NB4 (cell line): ENCODE measurements at regions not wholly inside any gene's neighbourhood (a gene's known extent, or its start where the extent isn't known, plus 50 kb on each side); places are given as distances from the start of the nearest gene placed in this dataset.

Experiments used
- POLR2A ChIP-seq: IDR thresholded peaks from 2 replicates; pipeline ENCODE4 v1.6.1; 2011; ENCODE audit warnings: mild to moderate bottlenecking; ENCODE audit not compliant: insufficient read length; ENCODE audit errors: extremely low read depth
- TF ChIP-seq, protein P1 (sequence below): IDR thresholded peaks from one replicate; pipeline ENCODE4 v1.5.1; 2012; ENCODE audit warnings: low read depth, low read length
- TF ChIP-seq, protein P2 (sequence below): IDR thresholded peaks from 2 replicates; pipeline ENCODE4 v1.6.1; 2011; ENCODE audit warnings: low read depth, low read length

DNA sequence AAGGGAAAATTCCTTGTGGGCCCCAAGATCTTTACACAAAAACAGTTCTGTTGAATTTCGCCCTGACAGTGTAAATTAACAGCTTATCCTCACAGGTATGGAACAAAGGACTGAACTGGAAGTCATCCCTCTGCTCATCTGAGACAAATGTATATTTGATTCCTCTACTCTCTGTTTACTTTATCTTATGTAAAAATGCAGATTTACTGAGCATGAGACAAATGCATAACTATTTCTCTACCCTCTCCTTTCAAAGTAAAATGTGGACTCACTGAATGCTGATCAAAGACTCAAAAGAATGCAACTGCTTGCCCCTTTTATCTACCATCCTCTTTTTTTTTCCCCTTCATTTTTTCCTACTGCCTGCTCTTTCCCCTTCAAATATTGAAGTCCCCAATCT, 98.6 kb upstream of the CRBN start:
- TF ChIP-seq, protein P1, sequence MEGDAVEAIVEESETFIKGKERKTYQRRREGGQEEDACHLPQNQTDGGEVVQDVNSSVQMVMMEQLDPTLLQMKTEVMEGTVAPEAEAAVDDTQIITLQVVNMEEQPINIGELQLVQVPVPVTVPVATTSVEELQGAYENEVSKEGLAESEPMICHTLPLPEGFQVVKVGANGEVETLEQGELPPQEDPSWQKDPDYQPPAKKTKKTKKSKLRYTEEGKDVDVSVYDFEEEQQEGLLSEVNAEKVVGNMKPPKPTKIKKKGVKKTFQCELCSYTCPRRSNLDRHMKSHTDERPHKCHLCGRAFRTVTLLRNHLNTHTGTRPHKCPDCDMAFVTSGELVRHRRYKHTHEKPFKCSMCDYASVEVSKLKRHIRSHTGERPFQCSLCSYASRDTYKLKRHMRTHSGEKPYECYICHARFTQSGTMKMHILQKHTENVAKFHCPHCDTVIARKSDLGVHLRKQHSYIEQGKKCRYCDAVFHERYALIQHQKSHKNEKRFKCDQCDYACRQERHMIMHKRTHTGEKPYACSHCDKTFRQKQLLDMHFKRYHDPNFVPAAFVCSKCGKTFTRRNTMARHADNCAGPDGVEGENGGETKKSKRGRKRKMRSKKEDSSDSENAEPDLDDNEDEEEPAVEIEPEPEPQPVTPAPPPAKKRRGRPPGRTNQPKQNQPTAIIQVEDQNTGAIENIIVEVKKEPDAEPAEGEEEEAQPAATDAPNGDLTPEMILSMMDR: no peak
- no peak for TF ChIP-seq POLR2A
- TF ChIP-seq, protein P2, sequence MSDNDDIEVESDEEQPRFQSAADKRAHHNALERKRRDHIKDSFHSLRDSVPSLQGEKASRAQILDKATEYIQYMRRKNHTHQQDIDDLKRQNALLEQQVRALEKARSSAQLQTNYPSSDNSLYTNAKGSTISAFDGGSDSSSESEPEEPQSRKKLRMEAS: no peak
